Muscle of leg (tissue), 3 donors: ENCODE measurements at regions not wholly inside any gene's neighbourhood (a gene's known extent, or its start where the extent isn't known, plus 50 kb on each side); places are given as distances from the start of the nearest gene placed in this dataset.

Experiments used
- DNase-seq: peaks from one replicate; pipeline ENCODE4 v3.0.0; 2013
- H3K27ac ChIP-seq: one replicate; pipeline ENCODE4 v1.5.1; 2013; ENCODE audit warnings: mild to moderate bottlenecking, low read length, control low read depth
- H3K27me3 ChIP-seq: one replicate; pipeline ENCODE4 v1.6.1; 2013; ENCODE audit warnings: low read length; ENCODE audit not compliant: control insufficient read depth, insufficient read depth
- H3K36me3 ChIP-seq: one replicate; pipeline ENCODE4 v1.6.1; 2013; ENCODE audit warnings: low read length; ENCODE audit not compliant: control insufficient read depth, insufficient read depth
- H3K4me1 ChIP-seq: one replicate; pipeline ENCODE4 v1.6.1; 2013; ENCODE audit warnings: low read length; ENCODE audit not compliant: control insufficient read depth, insufficient read depth
- H3K4me3 ChIP-seq: one replicate; pipeline ENCODE4 v1.5.1; 2013; ENCODE audit warnings: low read length, control low read depth
- H3K9me3 ChIP-seq: replicated peaks from 2 replicates; pipeline ENCODE4 v1.6.1; 2013; ENCODE audit warnings: low read depth, low read length; ENCODE audit not compliant: control insufficient read depth
- WGBS: methylation state at CpG from one replicate; pipeline ENCODE4 v1.1.5; 2013; ENCODE audit warnings: missing lambda C conversion rate; ENCODE audit not compliant: insufficient coverage; 5-methylcytosine and 5-hydroxymethylcytosine counted together

GRCh38 chr2:12424809-12425208 lies 291.9 kb upstream of the TRIB2 start:
- WGBS = 57% methylated on average over 2 of the region's 3 CpGs
- H3K9me3 ChIP-seq = no peaks in the 10 kb centered on the region

GRCh38 chr2:12428324-12428723 lies 288.4 kb upstream of the TRIB2 start:
- no peaks in the 10 kb centered on the region for H3K4me1 ChIP-seq
- no peaks in the 10 kb centered on the region for H3K27me3 ChIP-seq
- H3K27ac ChIP-seq = no peak overlapping the region
- no peak overlapping the region for H3K4me3 ChIP-seq
- no peaks in the 10 kb centered on the region for H3K36me3 ChIP-seq
- no peak for DNase-seq
- no peaks in the 10 kb centered on the region for H3K9me3 ChIP-seq
- WGBS = 85% methylated on average over 5 of the region's 5 CpGs

More at GRCh38 chr2:12424809-12425208, 291.9 kb upstream of the TRIB2 start:
- Histone ChIP-seq H3K36me3 (no peaks in the 10 kb centered on the region), H3K4me3 (no peak overlapping the region), H3K27me3 (no peaks in the 10 kb centered on the region), H3K27ac (no peak overlapping the region), H3K4me1 (no peaks in the 10 kb centered on the region)
- DNase-seq = peak; percentile 60

GRCh38 chr2:12428786-12429185 lies 287.9 kb upstream of the TRIB2 start:
- WGBS = no CpG with 5 or more reads among the region's 1 CpG
- Histone ChIP-seq H3K27ac (no peak overlapping the region), H3K27me3 (no peaks in the 10 kb centered on the region), H3K9me3 (no peaks in the 10 kb centered on the region), H3K4me1 (peaks cover 2% of the 10 kb centered on the region), H3K36me3 (no peaks in the 10 kb centered on the region), H3K4me3 (no peak overlapping the region)
- DNase-seq = no peak

- Histone ChIP-seq H3K4me3 (no peak overlapping the region), H3K4me1 (peaks cover 2% of the 10 kb centered on the region), H3K27ac (no peak overlapping the region), H3K9me3 (no peaks in the 10 kb centered on the region), H3K27me3 (no peaks in the 10 kb centered on the region), H3K36me3 (no peaks in the 10 kb centered on the region)
- WGBS = 66% methylated on average over 4 of the region's 4 CpGs
- DNase-seq = no peak
Observed at GRCh38 chr2:12429779-12430406, 286.8 kb upstream of the TRIB2 start.

- Histone ChIP-seq H3K27me3 (no peaks in the 10 kb centered on the region), H3K36me3 (no peaks in the 10 kb centered on the region), H3K9me3 (no peaks in the 10 kb centered on the region), H3K4me3 (no peak overlapping the region), H3K27ac (no peak overlapping the region), H3K4me1 (peaks cover 2% of the 10 kb centered on the region)
- DNase-seq = peak; percentile 55
- WGBS = 75% methylated on average over 3 of the region's 6 CpGs
Observed at GRCh38 chr2:12430407-12431133, 286.2 kb upstream of the TRIB2 start.

- Histone ChIP-seq H3K36me3 (no peaks in the 10 kb centered on the region), H3K9me3 (no peaks in the 10 kb centered on the region), H3K4me3 (no peak overlapping the region), H3K4me1 (peaks cover 2% of the 10 kb centered on the region), H3K27me3 (no peaks in the 10 kb centered on the region), H3K27ac (peak overlapping the region; percentile 6)
- peak; percentile 68 for DNase-seq
- no CpG with 5 or more reads among the region's 2 CpGs for WGBS
Observed at GRCh38 chr2:12432985-12433625, 283.6 kb upstream of the TRIB2 start.

- Histone ChIP-seq H3K36me3 (no peaks in the 10 kb centered on the region), H3K9me3 (no peaks in the 10 kb centered on the region), H3K27me3 (no peaks in the 10 kb centered on the region), H3K4me1 (peaks cover 2% of the 10 kb centered on the region), H3K4me3 (no peak overlapping the region), H3K27ac (peak overlapping the region; percentile 6)
- no peak for DNase-seq
- 83% methylated on average over 2 of the region's 2 CpGs for WGBS
Observed at GRCh38 chr2:12433626-12433990, 283.1 kb upstream of the TRIB2 start.

- Histone ChIP-seq H3K36me3 (no peaks in the 10 kb centered on the region), H3K27me3 (no peaks in the 10 kb centered on the region), H3K9me3 (no peaks in the 10 kb centered on the region), H3K4me3 (no peak overlapping the region), H3K4me1 (peaks cover 2% of the 10 kb centered on the region), H3K27ac (no peak overlapping the region)
- 85% methylated on average over 9 of the region's 9 CpGs for WGBS
- no peak for DNase-seq
Observed at GRCh38 chr2:12434630-12435098, 282.1 kb upstream of the TRIB2 start.

- H3K36me3 ChIP-seq = no peaks in the 10 kb centered on the region
- no CpG with 5 or more reads among the region's 9 CpGs for whole genome bisulfite sequencing
- peaks cover 2% of the 10 kb centered on the region for H3K4me1 ChIP-seq
- H3K9me3 ChIP-seq = no peaks in the 10 kb centered on the region
- H3K4me3 ChIP-seq = no peak overlapping the region
- no peaks in the 10 kb centered on the region for H3K27me3 ChIP-seq
- H3K27ac ChIP-seq = no peak overlapping the region
- no peak for DNase-seq
Observed at GRCh38 chr2:12435430-12436222, 281.1 kb upstream of the TRIB2 start.

- Histone ChIP-seq H3K4me1 (peaks cover 2% of the 10 kb centered on the region), H3K36me3 (no peaks in the 10 kb centered on the region), H3K27me3 (no peaks in the 10 kb centered on the region), H3K9me3 (no peaks in the 10 kb centered on the region), H3K27ac (no peak overlapping the region), H3K4me3 (no peak overlapping the region)
- no peak for DNase-seq
- WGBS = no CpG with 5 or more reads among the region's 6 CpGs
Observed at GRCh38 chr2:12436483-12436882, 280.3 kb upstream of the TRIB2 start.
